Tibial nerve (tissue), 4 donors: ENCODE measurements at regions not wholly inside any gene's neighbourhood (a gene's known extent, or its start where the extent isn't known, plus 50 kb on each side); places are given as distances from the start of the nearest gene placed in this dataset.
A peak's percentile ranks its signal among the peaks of the same experiment; 100 is the strongest.

Experiments
- DNase-seq, 2 donors: peaks; one replicate each; pipeline ENCODE4 v3.0.0-alpha.2; 2019; ENCODE audit warnings: low spot score in 2 of 2
- H3K27ac ChIP-seq, 4 donors: fragments of 200-600 bp; sonication (generic) in 3 of 4; one replicate each; pipeline ENCODE4 v1.5.1; 2017 to 2019; ENCODE audit warnings: mild to moderate bottlenecking in 1 of 4
- H3K27me3 ChIP-seq, 2 donors: fragments of 200-600 bp; sonication (generic) in 1 of 2; one replicate each; pipeline versions ENCODE4 v1.5.1 to v1.6.0; 2017 to 2019
- H3K36me3 ChIP-seq, 3 donors: fragments of 200-600 bp; sonication (generic); one replicate each; pipeline ENCODE4 v1.5.1; 2018 to 2019
- H3K4me1 ChIP-seq, 4 donors: fragments of 200-600 bp; sonication (generic) in 3 of 4; one replicate each; pipeline ENCODE4 v1.5.1; 2017 to 2019
- H3K4me3 ChIP-seq, 4 donors: fragments of 200-600 bp; sonication (generic) in 3 of 4; one replicate each; pipeline ENCODE4 v1.5.1; 2017 to 2019; ENCODE audit warnings: mild to moderate bottlenecking in 1 of 4, moderate library complexity in 1 of 4
- H3K9me3 ChIP-seq, 4 donors: fragments of 200-600 bp; sonication (generic) in 3 of 4; one replicate each; pipeline ENCODE4 v1.5.1; 2017 to 2019
- CTCF ChIP-seq, 5 experiments: fragments of 200-600 bp in 3 of 5; fragments of 450-650 bp in 2 of 5; sonication (generic) in 3 of 5; IDR thresholded peaks; one replicate each; pipeline ENCODE4 v1.5.1; 2016 to 2019; ENCODE audit warnings: antibody characterized with exemption in 5 of 5, mild to moderate bottlenecking in 3 of 5, moderate library complexity in 2 of 5
- EP300 ChIP-seq, 2 donors: sonication (generic); formaldehyde crosslinking; IDR thresholded peaks; one replicate each; pipeline ENCODE4 v1.6.1; 2017; ENCODE audit warnings: antibody characterized with exemption in 2 of 2, mild to moderate bottlenecking in 1 of 2
- POLR2A ChIP-seq, 2 donors: fragments of 450-650 bp; IDR thresholded peaks; one replicate each; pipeline ENCODE4 v1.6.1; 2017; ENCODE audit warnings: antibody characterized with exemption in 2 of 2, mild to moderate bottlenecking in 2 of 2, moderate library complexity in 2 of 2
- WGBS, 2 donors: methylation state at CpG; one replicate each; pipeline ENCODE4 v1.1.5; 2018; 5-methylcytosine and 5-hydroxymethylcytosine counted together

GRCh38 chr2:41727152-41727551 lies 320.7 kb upstream of the PKDCC start:
- no peaks in the 10 kb centered on the region for H3K27me3 ChIP-seq
- 77 to 80% methylated on average over 2 of the region's 2 CpGs for WGBS, 2 donors
- no peaks in the 10 kb centered on the region for H3K36me3 ChIP-seq
- H3K4me3 ChIP-seq, result no peak overlapping the region
- TF ChIP-seq EP300 (IDR thresholded peaks at IDR 0.05), result no peak
- TF ChIP-seq POLR2A (IDR thresholded peaks at IDR 0.05), result no peak
- no peak for TF ChIP-seq CTCF (IDR thresholded peaks at IDR 0.05)
- H3K9me3 ChIP-seq, result no peaks in the 10 kb centered on the region
- H3K27ac ChIP-seq, result no peak overlapping the region
- DNase-seq, result no peak
- H3K4me1 ChIP-seq, result peaks cover 0 to 17% (median 0%) of the 10 kb centered on the region in 4 donors

- no peaks in the 10 kb centered on the region for H3K9me3 ChIP-seq
- H3K4me3 ChIP-seq, result no peak overlapping the region
- DNase-seq, result no peak
- H3K27me3 ChIP-seq, result no peaks in the 10 kb centered on the region
- no peak overlapping the region for H3K27ac ChIP-seq
- no peak for TF ChIP-seq CTCF (IDR thresholded peaks at IDR 0.05)
- TF ChIP-seq EP300 (IDR thresholded peaks at IDR 0.05), result no peak
- TF ChIP-seq POLR2A (IDR thresholded peaks at IDR 0.05), result no peak
- peaks cover 0 to 12% (median 0%) of the 10 kb centered on the region in 4 donors for H3K4me1 ChIP-seq
- 11 to 43% methylated on average over 1 of the region's 1 CpG for WGBS, 2 donors
- no peaks in the 10 kb centered on the region for H3K36me3 ChIP-seq
These were observed 320.1 kb upstream of the PKDCC start for GRCh38 chr2:41727711-41728110.

- Histone ChIP-seq H3K9me3 (no peaks in the 10 kb centered on the region), H3K27me3 (no peaks in the 10 kb centered on the region), H3K27ac (no peak overlapping the region), H3K36me3 (no peaks in the 10 kb centered on the region), H3K4me3 (no peak overlapping the region), H3K4me1 (peaks cover 0 to under 1% (median 0%) of the 10 kb centered on the region in 4 donors)
- WGBS, 2 donors, result 59 to 74% methylated on average over 5 of the region's 5 CpGs
- no peak for DNase-seq
- TF ChIP-seq EP300 (IDR thresholded peaks at IDR 0.05) (no peak), POLR2A (IDR thresholded peaks at IDR 0.05) (no peak), CTCF (IDR thresholded peaks at IDR 0.05) (no peak)
These were observed 319.0 kb upstream of the PKDCC start for GRCh38 chr2:41728788-41729338.

GRCh38 chr2:41729800-41730364 lies 317.9 kb upstream of the PKDCC start:
- TF ChIP-seq CTCF (IDR thresholded peaks at IDR 0.05), result no peak
- TF ChIP-seq EP300 (IDR thresholded peaks at IDR 0.05), result no peak
- TF ChIP-seq POLR2A (IDR thresholded peaks at IDR 0.05), result no peak
- no peak for DNase-seq
- Histone ChIP-seq H3K27ac (no peak overlapping the region), H3K9me3 (no peaks in the 10 kb centered on the region), H3K4me3 (no peak overlapping the region), H3K4me1 (peaks cover 0 to 1% (median 0%) of the 10 kb centered on the region in 4 donors), H3K36me3 (no peaks in the 10 kb centered on the region), H3K27me3 (no peaks in the 10 kb centered on the region)
- WGBS, 2 donors, result 81 to 83% methylated on average over 11 of the region's 11 CpGs

GRCh38 chr2:41735006-41735405 lies 312.8 kb upstream of the PKDCC start:
- H3K9me3 ChIP-seq, result no peaks in the 10 kb centered on the region
- peaks cover 0 to 18% (median 0%) of the 10 kb centered on the region in 4 donors for H3K4me1 ChIP-seq
- no peak overlapping the region for H3K4me3 ChIP-seq
- DNase-seq, result no peak
- no peaks in the 10 kb centered on the region for H3K27me3 ChIP-seq
- TF ChIP-seq EP300 (IDR thresholded peaks at IDR 0.05) (no peak), POLR2A (IDR thresholded peaks at IDR 0.05) (no peak), CTCF (IDR thresholded peaks at IDR 0.05) (no peak)
- H3K36me3 ChIP-seq, result no peaks in the 10 kb centered on the region
- H3K27ac ChIP-seq, result peak overlapping the region in 1 of 4 donors; percentile 6
- WGBS, 2 donors, result 56 to 58% methylated on average over 1 of the region's 1 CpG
